Endothelial cell of umbilical vein (primary cell): ENCODE measurements at regions not wholly inside any gene's neighbourhood (a gene's known extent, or its start where the extent isn't known, plus 50 kb on each side); places are given as distances from the start of the nearest gene placed in this dataset.

Source experiments
- BruUV-seq: library from RNA; stranded (reverse); fragments of 400-500 nt; replicated peaks from 2 replicates; lab custom pipeline; 2021; lab: Mats Ljungman, UMichigan
- CTCF ChIA-PET: fragments of 300-600, 350-600 bp; sonication (Branson Sonifier 250); formaldehyde crosslinking; loops from one replicate; lab custom pipeline; 2021; ENCODE audit warnings: antibody characterized with exemption, inconsistent platforms; lab: Charles Lee
- POLR2A ChIA-PET: fragments of 300-600, 350-600 bp; sonication (Branson Sonifier 250); formaldehyde crosslinking; loops from one replicate; lab custom pipeline; 2021; ENCODE audit warnings: antibody characterized with exemption, inconsistent platforms; lab: Charles Lee
- DNase-seq: peaks from one replicate; pipeline ENCODE4 v3.0.0-alpha.2; 2011; ENCODE audit warnings: low read depth, low spot score
- FAIRE-seq: peaks from 2 replicates; lab custom pipeline; 2011; peaks lifted over from hg19 to GRCh38; lab: Jason Lieb, UNC
- H2AFZ ChIP-seq: 2 replicates; pipeline ENCODE4 v1.6.0; 2012; ENCODE audit warnings: low read depth, low read length, control low read depth, inconsistent platforms
- H3K27ac ChIP-seq: 2 replicates; pipeline ENCODE4 v1.5.1; 2011; ENCODE audit warnings: low read depth, mild to moderate bottlenecking, control low read depth, low read length, moderate library complexity; ENCODE audit not compliant: insufficient read depth
- H3K27me3 ChIP-seq, 2 experiments: 2 replicates each; pipeline versions ENCODE4 v1.6.0 to v1.6.1; 2011; ENCODE audit warnings: low read length in 2 of 2, mixed read lengths in 1 of 2; ENCODE audit not compliant: control insufficient read depth in 2 of 2, insufficient read depth in 2 of 2
- H3K36me3 ChIP-seq, 2 experiments: 2 replicates in 1 of 2; 3 replicates in 1 of 2; pipeline ENCODE4 v1.5.1; 2011; ENCODE audit warnings: low read length in 2 of 2, mild to moderate bottlenecking in 1 of 2, moderate library complexity in 1 of 2; ENCODE audit not compliant: control insufficient read depth in 2 of 2, insufficient read depth in 2 of 2; ENCODE audit errors: extremely low read depth in 1 of 2
- H3K4me1 ChIP-seq: 3 replicates; pipeline ENCODE4 v1.5.1; 2011; ENCODE audit warnings: mild to moderate bottlenecking, low read length; ENCODE audit not compliant: control insufficient read depth, insufficient read depth; ENCODE audit errors: extremely low read depth
- H3K4me2 ChIP-seq: 2 replicates; pipeline ENCODE4 v1.6.1; 2011; ENCODE audit warnings: low read length, control low read depth, mixed read lengths; ENCODE audit not compliant: insufficient read depth
- H3K4me3 ChIP-seq, 3 experiments: fragments of 200-600 bp in 1 of 3; sonication (generic), shearing (Covaris generic) in 1 of 3; replicated peaks in 1 of 3; 2 replicates each; pipeline ENCODE4 v1.5.1; 2011 to 2016; ENCODE audit warnings: control low read depth in 3 of 3, low read length in 3 of 3, mild to moderate bottlenecking in 2 of 3, inconsistent platforms in 1 of 3, low read depth in 1 of 3, moderate library complexity in 1 of 3; ENCODE audit not compliant: insufficient read depth in 1 of 3
- H3K79me2 ChIP-seq: 2 replicates; pipeline ENCODE4 v1.6.0; 2012; ENCODE audit warnings: low read length, inconsistent platforms; ENCODE audit not compliant: control insufficient read depth, insufficient read depth
- H3K9ac ChIP-seq: replicated peaks from 2 replicates; pipeline ENCODE3; 2011; ENCODE audit warnings: low read length, control low read depth; ENCODE audit not compliant: insufficient read depth; ENCODE audit errors: extremely low read depth
- H3K9me1 ChIP-seq: replicated peaks from 3 replicates; pipeline ENCODE4 v1.6.0; 2011; ENCODE audit warnings: mild to moderate bottlenecking, low read length; ENCODE audit not compliant: control insufficient read depth, insufficient read depth; ENCODE audit errors: extremely low read depth
- H3K9me3 ChIP-seq: replicated peaks from 2 replicates; pipeline ENCODE4 v1.5.1; 2012; ENCODE audit warnings: low read length, inconsistent platforms; ENCODE audit not compliant: control insufficient read depth, insufficient read depth
- H4K20me1 ChIP-seq: replicated peaks from 2 replicates; pipeline ENCODE3; 2011; ENCODE audit warnings: mild to moderate bottlenecking, low read length; ENCODE audit not compliant: control insufficient read depth, insufficient read depth; ENCODE audit errors: extremely low read depth
- CTCF ChIP-seq, 2 donors: IDR thresholded peaks; 1 replicate in 1 of 2; 2 replicates in 1 of 2; pipeline ENCODE4 v1.5.1; 2011; ENCODE audit warnings: low read length in 2 of 2, mild to moderate bottlenecking in 2 of 2, moderate library complexity in 2 of 2, control low read depth in 1 of 2, inconsistent platforms in 1 of 2, low read depth in 1 of 2; ENCODE audit not compliant: insufficient read depth in 1 of 2; ENCODE audit errors: extremely low read depth in 1 of 2
- EZH2 ChIP-seq: IDR thresholded peaks from 2 replicates; pipeline ENCODE4 v1.6.1; 2012; ENCODE audit warnings: borderline replicate concordance, low read depth, mild to moderate bottlenecking, moderate library complexity, low read length, inconsistent platforms; ENCODE audit not compliant: severe bottlenecking
- FOS ChIP-seq: IDR thresholded peaks from 2 replicates; pipeline ENCODE4 v1.6.1; 2011; ENCODE audit warnings: mild to moderate bottlenecking, low read length, moderate library complexity, borderline replicate concordance; ENCODE audit not compliant: insufficient read depth
- GATA2 ChIP-seq: IDR thresholded peaks from 2 replicates; pipeline ENCODE4 v1.7.0; 2011; ENCODE audit warnings: low read depth, mild to moderate bottlenecking, moderate library complexity, mixed read lengths, low read length; ENCODE audit not compliant: insufficient read length, insufficient read depth
- JUN ChIP-seq: IDR thresholded peaks from 2 replicates; pipeline ENCODE4 v1.6.1; 2011; ENCODE audit warnings: borderline replicate concordance, low read depth; ENCODE audit not compliant: insufficient read length, insufficient read depth
- MAX ChIP-seq: IDR thresholded peaks from 2 replicates; pipeline ENCODE4 v1.6.1; 2011; ENCODE audit not compliant: insufficient read depth, insufficient read length
- MYC ChIP-seq: IDR thresholded peaks from one replicate; pipeline ENCODE4 v1.6.1; 2011; ENCODE audit warnings: mild to moderate bottlenecking, low read depth, low read length
- POLR2A ChIP-seq: IDR thresholded peaks from 2 replicates; pipeline ENCODE4 v1.6.1; 2012; ENCODE audit warnings: low read depth, mild to moderate bottlenecking, control low read depth, low read length
- POLR2AphosphoS5 ChIP-seq: IDR thresholded peaks from 2 replicates; pipeline ENCODE4 v1.6.1; 2012; ENCODE audit warnings: low read depth, mild to moderate bottlenecking, control low read depth, low read length, moderate library complexity; ENCODE audit not compliant: insufficient read depth
- dilution Hi-C: fragments of 300-500 bp; cut with MboI; formaldehyde crosslinking; loops from one replicate; pipeline ENCODE4 v1.15.0; 2019; ENCODE audit warnings: low sequenced_read_pairs; ENCODE audit not compliant: extremely low pct_ligation_motif_present
- intact Hi-C: fragments of 100-400 bp; cut with micrococcal nuclease; formaldehyde crosslinking; loops from one replicate; pipeline ENCODE4 v1.10.0; 2022

- Histone ChIP-seq H3K4me3 (no peak overlapping the region), H3K9me1 (no peaks in the 10 kb centered on the region), H3K4me1 (no peaks in the 10 kb centered on the region), H3K9ac (no peak overlapping the region), H2AFZ (no peak overlapping the region), H3K27me3 (no peaks in the 10 kb centered on the region), H4K20me1 (no peaks in the 10 kb centered on the region), H3K9me3 (no peaks in the 10 kb centered on the region), H3K4me2 (no peak overlapping the region), H3K79me2 (no peaks in the 10 kb centered on the region), H3K36me3 (no peaks in the 10 kb centered on the region), H3K27ac (no peak overlapping the region)
- DNase-seq (no peak), FAIRE-seq (no peak)
- intact Hi-C loops (no loop called here), dilution Hi-C loops (no loop called here)
- ChIA-PET CTCF (no interaction called here), POLR2A (no interaction called here)
- no peak for TF ChIP-seq CTCF (IDR thresholded peaks at IDR 0.05; ENCODE audit: extremely low read depth in 1 of 2, insufficient read depth in 1 of 2, low read depth in 1 of 2, low read length in 2 of 2)
- no peak for TF ChIP-seq JUN
- TF ChIP-seq GATA2: no peak
- no peak for TF ChIP-seq MYC
- no peak for TF ChIP-seq EZH2
- no peak for TF ChIP-seq POLR2AphosphoS5
- no peak for TF ChIP-seq FOS
- TF ChIP-seq MAX: no peak
- TF ChIP-seq POLR2A: no peak
- BruUV-seq: no TSS peak
Measured at GRCh38 chr3:181362378-181362777, 349.3 kb upstream of the SOX2 start.
